HepG2 (cell line): ENCODE measurements at regions not wholly inside any gene's neighbourhood (a gene's known extent, or its start where the extent isn't known, plus 50 kb on each side); places are given as distances from the start of the nearest gene placed in this dataset.

Experiments used
- ATAC-seq: fragments of 200-7000 bp; cut with Tn5 transposase; 3 replicates; pipeline ENCODE4 v1.9.1; 2020; ENCODE audit warnings: mild to moderate bottlenecking, moderate library complexity
- BruUV-seq: library from RNA; stranded (reverse); fragments of 400-500 nt; replicated peaks from 2 replicates; lab custom pipeline; 2021; lab: Mats Ljungman, UMichigan
- CTCF ChIA-PET: fragments of 300-600 bp; formaldehyde crosslinking; extraction: SDS; loops from one replicate; lab custom pipeline; 2021; ENCODE audit warnings: low total read pairs, inconsistent platforms, low intra/inter-chr PET ratio; lab: Yijun Ruan, JAX
- POLR2A ChIA-PET: fragments of 350-600 bp; sonication (Branson Sonifier 250); formaldehyde crosslinking; loops from one replicate; lab custom pipeline; 2020; ENCODE audit warnings: antibody characterized with exemption, inconsistent platforms; lab: Yijun Ruan, JAX
- DNase-seq: peaks from one replicate; pipeline ENCODE4 v3.0.0-alpha.2; 2015; ENCODE audit warnings: low spot score
- FAIRE-seq: peaks from 3 replicates; lab custom pipeline; 2011; peaks lifted over from hg19 to GRCh38; lab: Jason Lieb, UNC
- H2AFZ ChIP-seq: one replicate; pipeline ENCODE4 v1.6.1; 2011; ENCODE audit warnings: low read length, inconsistent platforms
- H3K27ac ChIP-seq: fragments of 300-600 bp; 3 replicates; pipeline ENCODE4 v1.8.0; 2011; ENCODE audit warnings: mixed run types, mild to moderate bottlenecking, mixed read lengths, low read length, inconsistent platforms; ENCODE audit not compliant: insufficient read depth; ENCODE audit errors: extremely low read length
- H3K27me3 ChIP-seq, 2 experiments: fragments of 200-600 bp in 1 of 2; 2 replicates in 1 of 2; 3 replicates in 1 of 2; pipeline versions ENCODE4 v1.6.0 to v1.8.0; 2011; ENCODE audit warnings: low read length in 2 of 2, mild to moderate bottlenecking in 2 of 2, moderate library complexity in 2 of 2, inconsistent platforms in 1 of 2; ENCODE audit not compliant: insufficient read depth in 2 of 2, control insufficient read depth in 1 of 2
- H3K36me3 ChIP-seq, 2 experiments: fragments of 200-600 bp in 1 of 2; replicated peaks in 1 of 2; 2 replicates in 1 of 2; 3 replicates in 1 of 2; pipeline versions ENCODE4 v1.5.1 to v1.8.0; 2011; ENCODE audit warnings: low read length in 2 of 2, inconsistent platforms in 1 of 2; ENCODE audit not compliant: insufficient read depth in 2 of 2, control insufficient read depth in 1 of 2
- H3K4me1 ChIP-seq: 2 replicates; pipeline ENCODE4 v1.5.1; 2012; ENCODE audit warnings: low read length, inconsistent platforms; ENCODE audit not compliant: insufficient read depth
- H3K4me2 ChIP-seq: 2 replicates; pipeline ENCODE4 v1.6.0; 2011; ENCODE audit warnings: low read depth, low read length, inconsistent platforms
- H3K4me3 ChIP-seq, 3 experiments: fragments of 200-600 bp in 1 of 3; sonication (generic), shearing (Covaris generic) in 1 of 3; replicated peaks in 1 of 3; 2 replicates each; pipeline ENCODE4 v1.5.1; 2011 to 2016; ENCODE audit warnings: low read length in 3 of 3, inconsistent platforms in 2 of 3, low read depth in 2 of 3, mild to moderate bottlenecking in 2 of 3, control low read depth in 1 of 3, mixed read lengths in 1 of 3; ENCODE audit not compliant: insufficient read depth in 1 of 3
- H3K79me2 ChIP-seq: one replicate; pipeline ENCODE4 v1.6.1; 2011; ENCODE audit warnings: low read length, inconsistent platforms; ENCODE audit not compliant: insufficient read depth
- H3K9ac ChIP-seq: 2 replicates; pipeline ENCODE4 v1.6.0; 2011; ENCODE audit warnings: mild to moderate bottlenecking, low read depth, low read length, inconsistent platforms; ENCODE audit not compliant: insufficient read depth
- H3K9me3 ChIP-seq: 2 replicates; pipeline ENCODE4 v1.5.1; 2012; ENCODE audit warnings: mild to moderate bottlenecking, low read length
- H4K20me1 ChIP-seq: 2 replicates; pipeline ENCODE4 v1.6.0; 2011; ENCODE audit warnings: inconsistent platforms, mild to moderate bottlenecking, low read length, moderate library complexity; ENCODE audit not compliant: insufficient read depth
- ARID3A ChIP-seq: IDR thresholded peaks from 2 replicates; pipeline ENCODE4 v1.6.1; 2012; ENCODE audit warnings: low read depth, low read length, improper control_type of control experiment
- BATF2 ChIP-seq: sonication (generic); formaldehyde crosslinking; IDR thresholded peaks from 2 replicates; pipeline ENCODE4 v1.8.0; 2022; ENCODE audit warnings: mild to moderate bottlenecking, missing genetic modification reagents, moderate library complexity
- CHD2 ChIP-seq: IDR thresholded peaks from 2 replicates; pipeline ENCODE4 v1.6.1; 2011; ENCODE audit warnings: low read depth, low read length, improper control_type of control experiment
- CREM ChIP-seq, 2 experiments: sonication (generic) in 1 of 2; formaldehyde crosslinking in 1 of 2; IDR thresholded peaks; 2 replicates each; pipeline versions ENCODE4 v1.4.0 to v1.6.1; 2016 to 2020; ENCODE audit warnings: antibody characterized with exemption in 1 of 2, mild to moderate bottlenecking in 1 of 2, missing genetic modification reagents in 1 of 2
- DNMT1 ChIP-seq: sonication (generic); formaldehyde crosslinking; IDR thresholded peaks from 2 replicates; pipeline ENCODE4 v1.5.1; 2020; ENCODE audit warnings: mild to moderate bottlenecking, missing genetic modification reagents
- HMG20B ChIP-seq: conservative IDR thresholded peaks from 2 replicates; pipeline ENCODE4 v1.6.1; 2016; ENCODE audit warnings: missing genetic modification reagents, missing compliant biosample characterization
- REST ChIP-seq, 2 experiments: IDR thresholded peaks; 2 replicates each; pipeline ENCODE4 v1.6.1; 2011 to 2012; ENCODE audit warnings: low read length in 2 of 2, borderline replicate concordance in 1 of 2, low read depth in 1 of 2, mild to moderate bottlenecking in 1 of 2, moderate library complexity in 1 of 2
- TFE3 ChIP-seq: IDR thresholded peaks from 2 replicates; pipeline ENCODE4 v1.6.1; 2016
- ZBTB20 ChIP-seq: sonication (generic); formaldehyde crosslinking; IDR thresholded peaks from 2 replicates; pipeline ENCODE4 v1.8.1; 2023; ENCODE audit warnings: missing genetic modification reagents, low read depth, mild to moderate bottlenecking, borderline replicate concordance
- ZNF256 ChIP-seq: sonication (generic); formaldehyde crosslinking; conservative IDR thresholded peaks from 2 replicates; pipeline ENCODE4 v1.4.0; 2020; ENCODE audit warnings: missing genetic modification reagents
- ZNF34 ChIP-seq: sonication (generic); formaldehyde crosslinking; IDR thresholded peaks from 2 replicates; pipeline ENCODE4 v1.4.0; 2020; ENCODE audit warnings: mild to moderate bottlenecking, missing genetic modification reagents, borderline replicate concordance
- ZNF350 ChIP-seq: sonication (generic); formaldehyde crosslinking; IDR thresholded peaks from 2 replicates; pipeline ENCODE4 v1.4.0; 2020; ENCODE audit warnings: mild to moderate bottlenecking, low read depth, missing genetic modification reagents, borderline replicate concordance
- ZNF451 ChIP-seq: sonication (generic); formaldehyde crosslinking; IDR thresholded peaks from 2 replicates; pipeline ENCODE4 v1.5.0; 2020; ENCODE audit warnings: mild to moderate bottlenecking, missing genetic modification reagents
- ZNF574 ChIP-seq: sonication (generic); formaldehyde crosslinking; IDR thresholded peaks from 2 replicates; pipeline ENCODE4 v1.4.0; 2020; ENCODE audit warnings: missing genetic modification reagents
- ZSCAN12 ChIP-seq: sonication (generic); formaldehyde crosslinking; IDR thresholded peaks from 2 replicates; pipeline ENCODE4 v1.9.0; 2021; ENCODE audit warnings: mild to moderate bottlenecking, missing genetic modification reagents
- WGBS: methylation state at CpG from one replicate; pipeline ENCODE4 v1.1.6; 2017; ENCODE audit warnings: low lambda C conversion rate; 5-methylcytosine and 5-hydroxymethylcytosine counted together
- in situ Hi-C: cut with HindIII; loops from 2 replicates; pipeline ENCODE4 v1.10.0; 2017; ENCODE audit warnings: low pct_unique_long_range_greater_than_20kb; ENCODE audit not compliant: extremely low pct_ligation_motif_present
- intact Hi-C: fragments of 100-400 bp; cut with micrococcal nuclease; formaldehyde crosslinking; loops from one replicate; pipeline ENCODE4 v1.10.0; 2022; ENCODE audit not compliant: unreplicated experiment

- 21% methylated on average over 12 of the region's 12 CpGs for WGBS
- ATAC-seq (no peak), FAIRE-seq (no peak), DNase-seq (no peak)
- H3K9me3 ChIP-seq, result no peaks in the 10 kb centered on the region
- intact Hi-C loops (no loop called here), in situ Hi-C loops (no loop called here)
- no TSS peak for BruUV-seq
- H3K9ac ChIP-seq, result no peak overlapping the region
- H2AFZ ChIP-seq, result no peak overlapping the region
- H3K27ac ChIP-seq, result no peak overlapping the region
- no peak overlapping the region for H3K4me3 ChIP-seq
- POLR2A ChIA-PET, result no interaction called here
- H3K36me3 ChIP-seq, result no peaks in the 10 kb centered on the region
- no peaks in the 10 kb centered on the region for H3K27me3 ChIP-seq
- CTCF ChIA-PET, result no interaction called here
- no peaks in the 10 kb centered on the region for H4K20me1 ChIP-seq
- H3K4me2 ChIP-seq, result no peak overlapping the region
- H3K4me1 ChIP-seq, result no peaks in the 10 kb centered on the region
- no peaks in the 10 kb centered on the region for H3K79me2 ChIP-seq
- TF ChIP-seq ARID3A (no peak), TFE3 (CRISPR knock-in tag) (no peak), ZNF574 (CRISPR knock-in tag) (no peak), HMG20B (no peak), BATF2 (CRISPR knock-in tag) (no peak), CREM (IDR thresholded peaks at IDR 0.05) (no peak), CREM (CRISPR knock-in tag; IDR thresholded peaks at IDR 0.05) (no peak), REST (IDR thresholded peaks at IDR 0.05; ENCODE audit: borderline replicate concordance in 1 of 2, low read depth in 1 of 2, low read length in 2 of 2) (no peak), ZSCAN12 (no peak), ZNF451 (no peak), ZNF256 (no peak), CHD2 (no peak), DNMT1 (CRISPR knock-in tag) (no peak), ZNF34 (CRISPR knock-in tag) (no peak), ZNF350 (CRISPR knock-in tag) (no peak), ZBTB20 (CRISPR knock-in tag) (no peak)
Observed at GRCh38 chr9:120151806-120152205, 428.2 kb downstream of the CDK5RAP2 start.
